Activated CD4-positive, alpha-beta memory T cell treated with anti-CD3 and anti-CD28 coated beads for 36 hours (primary cell): ENCODE measurements at regions not wholly inside any gene's neighbourhood (a gene's known extent, or its start where the extent isn't known, plus 50 kb on each side); places are given as distances from the start of the nearest gene placed in this dataset.
"Not testable (repeated sequence)": the region's sequence is repeated elsewhere in the genome, so short reads cannot be mapped to it uniquely, and the experiment has no call there.

Experiments used
- CTCF ChIA-PET: fragments of 350-600 bp; sonication (Branson Sonifier 250); formaldehyde crosslinking; loops from one replicate; lab custom pipeline; 2021; ENCODE audit warnings: antibody characterized with exemption, inconsistent platforms; lab: Charles Lee
- POLR2A ChIA-PET: fragments of 350-600 bp; sonication (Branson Sonifier 250); formaldehyde crosslinking; loops from one replicate; lab custom pipeline; 2021; ENCODE audit warnings: antibody characterized with exemption; lab: Charles Lee
- DNase-seq: peaks from one replicate; pipeline ENCODE4 v3.0.0-alpha.2; 2020
- H3K27ac Mint-ChIP-seq: one replicate; pipeline ENCODE4 v1.8.0; 2021; ENCODE audit warnings: mixed read lengths
- H3K27me3 Mint-ChIP-seq: one replicate; pipeline ENCODE4 v1.8.0; 2021; ENCODE audit warnings: mixed read lengths
- H3K36me3 Mint-ChIP-seq: one replicate; pipeline ENCODE4 v1.8.0; 2021; ENCODE audit warnings: mixed read lengths
- H3K4me1 Mint-ChIP-seq: one replicate; pipeline ENCODE4 v1.8.0; 2021; ENCODE audit warnings: low read depth, mixed read lengths
- H3K4me3 Mint-ChIP-seq: one replicate; pipeline ENCODE4 v1.8.0; 2021; ENCODE audit warnings: mild to moderate bottlenecking, mixed read lengths
- H3K9me3 Mint-ChIP-seq: one replicate; pipeline ENCODE4 v1.8.0; 2021; ENCODE audit warnings: mixed read lengths
- intact Hi-C: fragments of 100-400 bp; cut with micrococcal nuclease; formaldehyde crosslinking; loops from one replicate; pipeline ENCODE4 v1.15.1; 2023

GRCh38 chr12:46579474-46579873 lies 206.9 kb upstream of the SLC38A2 start:
- POLR2A ChIA-PET, result no interaction called here
- CTCF ChIA-PET, result interaction anchor here (0.5 kb wide), 1 partner anchor 110 kb away, joined by 3 read pairs; no protein-coding TSS in a partner anchor
- Mint-ChIP-seq H3K4me3 (no peak overlapping the region), H3K9me3 (peaks cover 30% of the 10 kb centered on the region), H3K4me1 (peaks cover 18% of the 10 kb centered on the region), H3K27ac (no peak overlapping the region), H3K27me3 (no peaks in the 10 kb centered on the region), H3K36me3 (peaks cover 13% of the 10 kb centered on the region)
- DNase-seq, result no peak
- intact Hi-C loops, result no loop called here

GRCh38 chr12:46578190-46578982 lies 205.8 kb upstream of the SLC38A2 start:
- ChIA-PET CTCF (no interaction called here), POLR2A (no interaction called here)
- intact Hi-C loops, result no loop called here
- Mint-ChIP-seq H3K4me3 (no peak overlapping the region), H3K36me3 (peaks cover 4% of the 10 kb centered on the region), H3K9me3 (peaks cover 20% of the 10 kb centered on the region), H3K27me3 (no peaks in the 10 kb centered on the region), H3K4me1 (peaks cover 11% of the 10 kb centered on the region), H3K27ac (no peak overlapping the region)
- no peak for DNase-seq

- intact Hi-C loops, result no loop called here
- POLR2A ChIA-PET, result no interaction called here
- no peak for DNase-seq
Measured at GRCh38 chr12:46577063-46577776, 204.6 kb upstream of the SLC38A2 start.

GRCh38 chr12:46574847-46575246 lies 202.3 kb upstream of the SLC38A2 start:
- Mint-ChIP-seq H3K36me3 (no peaks in the 10 kb centered on the region), H3K4me3 (no peak overlapping the region), H3K27ac (no peak overlapping the region), H3K9me3 (no peaks in the 10 kb centered on the region), H3K4me1 (no peaks in the 10 kb centered on the region), H3K27me3 (no peaks in the 10 kb centered on the region)
- DNase-seq, result no peak
- intact Hi-C loops, result no loop called here
- ChIA-PET POLR2A (no interaction called here), CTCF (no interaction called here)

More at GRCh38 chr12:46577063-46577776, 204.6 kb upstream of the SLC38A2 start:
- peaks cover 10% of the 10 kb centered on the region for H3K9me3 Mint-ChIP-seq
- no peaks in the 10 kb centered on the region for H3K36me3 Mint-ChIP-seq
- H3K4me3 Mint-ChIP-seq, result no peak overlapping the region
- H3K27ac Mint-ChIP-seq, result no peak overlapping the region
- CTCF ChIA-PET, result no interaction called here
- no peaks in the 10 kb centered on the region for H3K4me1 Mint-ChIP-seq
- H3K27me3 Mint-ChIP-seq, result no peaks in the 10 kb centered on the region

- Mint-ChIP-seq H3K36me3 (peaks cover 4% of the 10 kb centered on the region), H3K4me1 (no peaks in the 10 kb centered on the region), H3K9me3 (peaks cover 5% of the 10 kb centered on the region), H3K4me3 (no peak overlapping the region), H3K27ac (no peak overlapping the region), H3K27me3 (no peaks in the 10 kb centered on the region)
- DNase-seq, result no peak
- ChIA-PET CTCF (no interaction called here), POLR2A (no interaction called here)
- intact Hi-C loops, result no loop called here
Measured at GRCh38 chr12:46573347-46573658, 200.7 kb upstream of the SLC38A2 start.

- no peak overlapping the region for H3K4me3 Mint-ChIP-seq
- H3K27ac Mint-ChIP-seq, result no peak overlapping the region
- no peaks in the 10 kb centered on the region for H3K27me3 Mint-ChIP-seq
- H3K9me3 Mint-ChIP-seq, result peaks cover 10% of the 10 kb centered on the region
- no peaks in the 10 kb centered on the region for H3K4me1 Mint-ChIP-seq
- peaks cover 7% of the 10 kb centered on the region for H3K36me3 Mint-ChIP-seq
- intact Hi-C loops, result no loop called here
- ChIA-PET POLR2A (no interaction called here), CTCF (no interaction called here)
- no peak for DNase-seq
Measured at GRCh38 chr12:46572644-46573346, 200.2 kb upstream of the SLC38A2 start.

- POLR2A ChIA-PET, result no interaction called here
- no peak overlapping the region for H3K4me3 Mint-ChIP-seq
- CTCF ChIA-PET, result no interaction called here
Measured at GRCh38 chr12:46571608-46572007, 199.0 kb upstream of the SLC38A2 start.

GRCh38 chr12:46569826-46570439 lies 197.4 kb upstream of the SLC38A2 start:
- ChIA-PET CTCF (no interaction called here), POLR2A (no interaction called here)
- intact Hi-C loops, result no loop called here

More at GRCh38 chr12:46571608-46572007, 199.0 kb upstream of the SLC38A2 start:
- no peak for DNase-seq
- intact Hi-C loops, result no loop called here
- Mint-ChIP-seq H3K36me3 (peaks cover 9% of the 10 kb centered on the region), H3K27me3 (no peaks in the 10 kb centered on the region), H3K4me1 (no peaks in the 10 kb centered on the region), H3K27ac (no peak overlapping the region), H3K9me3 (peaks cover 21% of the 10 kb centered on the region)

GRCh38 chr12:46567667-46568066 lies 195.1 kb upstream of the SLC38A2 start:
- Mint-ChIP-seq H3K4me3 (no peak overlapping the region), H3K4me1 (peaks cover 4% of the 10 kb centered on the region), H3K27me3 (no peaks in the 10 kb centered on the region), H3K27ac (no peak overlapping the region), H3K9me3 (peaks cover 44% of the 10 kb centered on the region), H3K36me3 (peaks cover 18% of the 10 kb centered on the region)
- POLR2A ChIA-PET, result no interaction called here
- CTCF ChIA-PET, result interaction anchor here (0.6 kb wide), 1 partner anchor 108 kb away, joined by 4 read pairs; no protein-coding TSS in a partner anchor
- intact Hi-C loops, result no loop called here
- no peak for DNase-seq

More at GRCh38 chr12:46569826-46570439, 197.4 kb upstream of the SLC38A2 start:
- H3K36me3 Mint-ChIP-seq, result peaks cover 17% of the 10 kb centered on the region
- no peaks in the 10 kb centered on the region for H3K27me3 Mint-ChIP-seq
- DNase-seq, result no peak
- no peaks in the 10 kb centered on the region for H3K4me1 Mint-ChIP-seq
- peaks cover 36% of the 10 kb centered on the region for H3K9me3 Mint-ChIP-seq
- no peak overlapping the region for H3K27ac Mint-ChIP-seq
- no peak overlapping the region for H3K4me3 Mint-ChIP-seq

- H3K9me3 Mint-ChIP-seq, result peaks cover 34% of the 10 kb centered on the region
- intact Hi-C loops, result no loop called here
- H3K4me1 Mint-ChIP-seq, result peaks cover 12% of the 10 kb centered on the region
- no peaks in the 10 kb centered on the region for H3K27me3 Mint-ChIP-seq
- CTCF ChIA-PET, result no interaction called here
- H3K4me3 Mint-ChIP-seq, result no peak overlapping the region
- no peak overlapping the region for H3K27ac Mint-ChIP-seq
- H3K36me3 Mint-ChIP-seq, result peaks cover 11% of the 10 kb centered on the region
- POLR2A ChIA-PET, result no interaction called here
- no peak for DNase-seq
Measured at GRCh38 chr12:46562625-46563225, 190.2 kb upstream of the SLC38A2 start.

GRCh38 chr12:46561769-46562624 lies 189.4 kb upstream of the SLC38A2 start:
- intact Hi-C loops, H3K4me3 Mint-ChIP-seq, H3K27ac Mint-ChIP-seq, POLR2A ChIA-PET, CTCF ChIA-PET, H3K27me3 Mint-ChIP-seq, DNase-seq: not testable (repeated sequence)
- Mint-ChIP-seq H3K36me3 (peaks cover 11% of the 10 kb centered on the region), H3K9me3 (peaks cover 26% of the 10 kb centered on the region), H3K4me1 (peaks cover 16% of the 10 kb centered on the region)
